SU-DHL-6 (cell line): ENCODE measurements at regions not wholly inside any gene's neighbourhood (a gene's known extent, or its start where the extent isn't known, plus 50 kb on each side); places are given as distances from the start of the nearest gene placed in this dataset.

Experiments
- CTCF ChIP-seq: fragments of 200-600 bp; sonication (generic); IDR thresholded peaks from one replicate; pipeline ENCODE4 v1.5.1; 2017; ENCODE audit warnings: antibody characterized with exemption, mild to moderate bottlenecking, low read length, moderate library complexity; ENCODE audit not compliant: insufficient read depth, poor library complexity, severe bottlenecking
- EZH2phosphoT487 ChIP-seq: fragments of 200-600 bp; sonication (generic), shearing (Covaris generic); conservative IDR thresholded peaks from 2 replicates; pipeline ENCODE4 v1.6.1; 2018; ENCODE audit warnings: mild to moderate bottlenecking, antibody characterized with exemption, low read length, moderate library complexity, mixed read lengths

- TF ChIP-seq CTCF = no peak
- TF ChIP-seq EZH2phosphoT487 = no peak
These were observed 1521.6 kb upstream of the SLC39A10 start for GRCh38 chr2:194135463-194135862.
